ENCODE measurements at regions not wholly inside any gene's neighbourhood (a gene's known extent, or its start where the extent isn't known, plus 50 kb on each side); places are given as distances from the start of the nearest gene placed in this dataset.

GRCh38 chr15:79378394-79379109 is 53.6 kb upstream of the MINAR1 start:
- Histone ChIP-seq H3K36me3 (replicated peaks in 1 of 2; ENCODE audit: control insufficient read depth in 1 of 2, insufficient read depth in 2 of 2, low read length in 2 of 2) (no peaks in the 10 kb centered on the region), H3K27me3 (ENCODE audit: control insufficient read depth in 1 of 2, insufficient read depth in 2 of 2, low read length in 2 of 2) (no peaks in the 10 kb centered on the region), H3K4me3 (replicated peaks in 1 of 3; ENCODE audit: insufficient read depth in 1 of 3, low read depth in 2 of 3, low read length in 3 of 3) (no peak overlapping the region), H4K20me1 (ENCODE audit: insufficient read depth, low read length) (peaks cover 3% of the 10 kb centered on the region; the same call in 1 of the 2 replicates), H3K4me1 (ENCODE audit: insufficient read depth, low read length) (peaks cover 14% of the 10 kb centered on the region), H3K9me3 (ENCODE audit: low read length) (no peaks in the 10 kb centered on the region), H3K79me2 (ENCODE audit: insufficient read depth, low read length) (no peaks in the 10 kb centered on the region), H3K27ac (ENCODE audit: extremely low read length, insufficient read depth, low read length) (no peak overlapping the region), H3K4me2 (ENCODE audit: low read depth, low read length) (no peak overlapping the region), H2AFZ (ENCODE audit: low read length) (no peak overlapping the region), H3K9ac (ENCODE audit: insufficient read depth, low read depth, low read length) (no peak overlapping the region)
- WGBS (ENCODE audit: low lambda C conversion rate): 85% methylated on average over 3 of the region's 3 CpGs
- no peak for ATAC-seq
- FAIRE-seq: no peak
- TF ChIP-seq ATF7 (IDR thresholded peaks at IDR 0.05) (peak; percentile 31; the same call in 1 of the 2 replicates), ATF7 (CRISPR knock-in tag; IDR thresholded peaks at IDR 0.05) (no peak), IKZF1 (IDR thresholded peaks at IDR 0.05) (no peak)
- ChIA-PET POLR2A (no interaction called here), CTCF (ENCODE audit: low intra/inter-chr PET ratio, low total read pairs) (interaction anchor here (3.5 kb wide), 1 partner anchor 218 kb away, joined by 62 read pairs; no protein-coding TSS in a partner anchor)
- no peak for DNase-seq (ENCODE audit: low spot score)
- intact Hi-C loops (cut with micrococcal nuclease; ENCODE audit: unreplicated experiment) (no loop called here), in situ Hi-C loops (cut with HindIII; ENCODE audit: extremely low pct_ligation_motif_present, low pct_unique_long_range_greater_than_20kb) (no loop called here)
- no TSS peak for BruUV-seq (replicated peaks)

DNA sequence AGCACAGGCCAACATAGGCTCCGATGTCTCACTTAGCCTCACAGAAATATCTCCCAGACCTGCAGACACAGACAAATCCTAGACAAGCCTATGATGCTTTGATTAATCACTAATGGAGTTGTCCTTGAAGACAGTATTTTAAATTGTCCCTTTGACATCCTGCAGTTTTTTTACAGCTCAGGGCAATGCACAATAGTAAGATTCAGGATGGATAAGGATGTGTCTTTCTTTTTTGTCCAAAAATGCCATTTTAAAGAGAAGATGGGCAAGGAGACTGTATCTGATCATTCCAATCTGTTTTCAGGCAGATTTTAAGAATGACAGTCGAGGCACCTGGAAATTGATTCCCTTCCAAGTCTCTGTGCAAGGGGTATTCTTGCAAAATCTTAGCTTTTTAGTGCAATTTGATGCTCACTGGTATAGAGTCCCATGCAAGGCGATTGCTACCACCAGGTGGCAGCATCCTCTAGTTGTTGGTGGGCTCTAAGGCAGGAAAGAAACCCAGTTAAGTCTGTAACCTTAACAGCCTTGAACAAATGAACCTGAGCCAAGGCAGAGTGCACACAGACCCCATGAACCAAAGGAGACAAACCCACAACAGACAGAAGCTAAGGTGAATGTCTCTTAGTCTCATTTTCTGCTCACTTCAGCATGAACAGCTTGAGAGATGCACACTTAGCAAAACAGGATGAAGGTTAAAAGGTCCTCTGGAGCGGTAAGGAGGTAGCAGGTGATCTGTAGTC is 51.2 kb upstream of the MINAR1 start:
- in situ Hi-C loops (cut with HindIII; ENCODE audit: extremely low pct_ligation_motif_present, low pct_unique_long_range_greater_than_20kb): loop anchor here (5.0 kb wide), 1 partner anchor 216 kb away; no protein-coding TSS in a partner anchor
- Histone ChIP-seq H3K36me3 (replicated peaks in 1 of 2; ENCODE audit: control insufficient read depth in 1 of 2, insufficient read depth in 2 of 2, low read length in 2 of 2) (no peaks in the 10 kb centered on the region), H3K9me3 (ENCODE audit: low read length) (no peaks in the 10 kb centered on the region), H3K79me2 (ENCODE audit: insufficient read depth, low read length) (no peaks in the 10 kb centered on the region), H4K20me1 (ENCODE audit: insufficient read depth, low read length) (peaks cover 3% of the 10 kb centered on the region; the same call in 1 of the 2 replicates), H3K4me1 (ENCODE audit: insufficient read depth, low read length) (peaks cover 14% of the 10 kb centered on the region), H3K27me3 (ENCODE audit: control insufficient read depth in 1 of 2, insufficient read depth in 2 of 2, low read length in 2 of 2) (no peaks in the 10 kb centered on the region; a peak in 1 of 5 replicates), H3K9ac (ENCODE audit: insufficient read depth, low read depth, low read length) (no peak overlapping the region), H2AFZ (ENCODE audit: low read length) (no peak overlapping the region), H3K4me2 (ENCODE audit: low read depth, low read length) (peak overlapping the region; percentile 18; the same call in 1 of the 2 replicates), H3K4me3 (replicated peaks in 1 of 3; ENCODE audit: insufficient read depth in 1 of 3, low read depth in 2 of 3, low read length in 3 of 3) (no peak overlapping the region), H3K27ac (ENCODE audit: extremely low read length, insufficient read depth, low read length) (no peak overlapping the region)
- ATAC-seq: peak; percentile 99
- intact Hi-C loops (cut with micrococcal nuclease; ENCODE audit: unreplicated experiment): loop anchor here (1.0 to 2.0 kb wide), 3 partner anchors 215 to 612 kb away; no protein-coding TSS in a partner anchor
- ChIA-PET CTCF (ENCODE audit: low intra/inter-chr PET ratio, low total read pairs) (interaction anchor here (0.6 to 3.5 kb wide), 7 partner anchors 16 to 793 kb away, joined by 3 to 62 read pairs (median 6); no protein-coding TSS in a partner anchor), POLR2A (interaction anchor here (1.0 kb wide), 2 partner anchors 215 to 473 kb away, joined by 3 read pairs; no protein-coding TSS in a partner anchor)
- peak; percentile 88 for FAIRE-seq
- peak; percentile 63 for DNase-seq (ENCODE audit: low spot score)
- 48% methylated on average over 4 of the region's 4 CpGs for WGBS (ENCODE audit: low lambda C conversion rate)
- BruUV-seq (replicated peaks): no TSS peak
- TF ChIP-seq MEIS2 (CRISPR knock-in tag; IDR thresholded peaks at IDR 0.05) (no peak), MAFF (IDR thresholded peaks at IDR 0.05; ENCODE audit: low read depth, low read length) (0 out of 2 replicates have a peak, but pooled peaks have one; percentile 30), JUND (CRISPR knock-in tag; IDR thresholded peaks at IDR 0.05) (no peak), ZNF605 (CRISPR knock-in tag; IDR thresholded peaks at IDR 0.05) (no peak), IRF2 (CRISPR knock-in tag; IDR thresholded peaks at IDR 0.05) (0 out of 2 replicates have a peak, but pooled peaks have one; percentile 30), BORCS8-MEF2B (CRISPR knock-in tag; IDR thresholded peaks at IDR 0.05) (0 out of 2 replicates have a peak, but pooled peaks have one; percentile 14), NFKBIZ (CRISPR knock-in tag; IDR thresholded peaks at IDR 0.05) (no peak), POLR2A (IDR thresholded peaks at IDR 0.05; ENCODE audit: insufficient read depth in 1 of 2, low read depth in 2 of 2, low read length in 2 of 2) (no peak), ZNF710 (CRISPR knock-in tag; IDR thresholded peaks at IDR 0.05; ENCODE audit: borderline replicate concordance) (0 out of 2 replicates have a peak, but pooled peaks have one; percentile 20), XRCC5 (optimal IDR thresholded peaks at IDR 0.05; ENCODE audit: low read length) (peak; percentile 22), STAG1 (CRISPR knock-in tag; IDR thresholded peaks at IDR 0.05) (peak; percentile 85)
- TF ChIP-seq, protein P1, sequence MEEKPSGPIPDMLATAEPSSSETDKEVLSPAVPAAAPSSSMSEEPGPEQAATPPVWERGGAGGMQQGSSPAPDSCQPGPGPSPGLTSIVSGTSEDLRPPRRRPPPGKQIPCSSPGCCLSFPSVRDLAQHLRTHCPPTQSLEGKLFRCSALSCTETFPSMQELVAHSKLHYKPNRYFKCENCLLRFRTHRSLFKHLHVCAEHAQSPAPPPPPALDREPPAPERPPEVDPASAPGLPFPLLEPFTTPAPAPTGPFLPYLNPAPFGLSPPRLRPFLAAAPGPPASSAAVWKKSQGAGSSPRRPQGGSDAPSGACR (CRISPR knock-in tag; IDR thresholded peaks at IDR 0.05): 0 out of 2 replicates have a peak, but pooled peaks have one; percentile 23
